ENCODE measurements at regions not wholly inside any gene's neighbourhood (a gene's known extent, or its start where the extent isn't known, plus 50 kb on each side); places are given as distances from the start of the nearest gene placed in this dataset.

DNA sequence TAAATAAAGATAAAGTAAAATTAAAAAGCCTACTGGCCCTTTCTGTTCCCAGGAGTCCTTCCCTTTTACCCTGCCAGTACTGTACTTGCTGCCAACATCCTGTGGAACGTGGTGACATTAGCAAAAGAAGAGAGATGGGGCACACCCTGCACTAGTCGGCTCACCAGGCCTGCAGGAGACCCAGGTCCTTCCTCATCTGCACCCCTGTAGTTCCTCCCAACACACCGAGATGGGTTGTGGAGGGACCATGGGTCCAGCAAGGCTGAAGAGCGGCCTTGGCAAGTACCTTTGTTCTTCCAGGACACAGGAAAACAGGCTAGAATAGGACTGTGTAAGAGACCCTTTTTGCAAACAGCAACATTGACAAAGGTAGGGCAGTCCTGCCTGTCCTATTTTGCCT, 98.7 kb upstream of the TMPRSS2 start:
- no peak for TF ChIP-seq MAX (IDR thresholded peaks at IDR 0.05; ENCODE audit: low read depth, low read length)
- no peak for TF ChIP-seq POLR2A (IDR thresholded peaks at IDR 0.05; ENCODE audit: extremely low read depth, insufficient read length)
- no peak for TF ChIP-seq MYC (IDR thresholded peaks at IDR 0.05; ENCODE audit: low read depth, low read length)
- TF ChIP-seq, protein P1, sequence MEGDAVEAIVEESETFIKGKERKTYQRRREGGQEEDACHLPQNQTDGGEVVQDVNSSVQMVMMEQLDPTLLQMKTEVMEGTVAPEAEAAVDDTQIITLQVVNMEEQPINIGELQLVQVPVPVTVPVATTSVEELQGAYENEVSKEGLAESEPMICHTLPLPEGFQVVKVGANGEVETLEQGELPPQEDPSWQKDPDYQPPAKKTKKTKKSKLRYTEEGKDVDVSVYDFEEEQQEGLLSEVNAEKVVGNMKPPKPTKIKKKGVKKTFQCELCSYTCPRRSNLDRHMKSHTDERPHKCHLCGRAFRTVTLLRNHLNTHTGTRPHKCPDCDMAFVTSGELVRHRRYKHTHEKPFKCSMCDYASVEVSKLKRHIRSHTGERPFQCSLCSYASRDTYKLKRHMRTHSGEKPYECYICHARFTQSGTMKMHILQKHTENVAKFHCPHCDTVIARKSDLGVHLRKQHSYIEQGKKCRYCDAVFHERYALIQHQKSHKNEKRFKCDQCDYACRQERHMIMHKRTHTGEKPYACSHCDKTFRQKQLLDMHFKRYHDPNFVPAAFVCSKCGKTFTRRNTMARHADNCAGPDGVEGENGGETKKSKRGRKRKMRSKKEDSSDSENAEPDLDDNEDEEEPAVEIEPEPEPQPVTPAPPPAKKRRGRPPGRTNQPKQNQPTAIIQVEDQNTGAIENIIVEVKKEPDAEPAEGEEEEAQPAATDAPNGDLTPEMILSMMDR (IDR thresholded peaks at IDR 0.05; ENCODE audit: low read depth, low read length): no peak
- H3K4me3 ChIP-seq (ENCODE audit: low read depth, low read length): no peak overlapping the region
- DNase-seq (ENCODE audit: low read depth): no peak

DNA sequence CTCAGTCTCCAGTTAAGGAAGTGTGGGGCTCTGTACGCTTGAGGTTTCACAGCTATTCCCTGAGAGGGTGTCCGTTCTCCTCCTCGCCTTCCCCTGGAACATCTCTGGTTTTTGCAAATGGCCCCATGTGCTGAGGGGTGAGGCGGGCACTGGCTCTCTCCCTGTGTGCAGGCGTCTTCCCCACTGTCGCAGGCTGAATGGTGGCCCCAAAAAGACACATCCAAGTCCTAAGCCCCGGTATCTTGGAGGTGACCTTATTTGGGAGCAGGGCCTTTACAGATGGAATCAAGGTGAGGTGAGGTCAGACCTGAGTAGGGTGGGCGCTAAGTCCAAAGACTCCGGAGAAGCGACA, 98.0 kb upstream of the TMPRSS2 start:
- no peak overlapping the region for H3K4me3 ChIP-seq (ENCODE audit: low read depth, low read length)
- TF ChIP-seq MAX (IDR thresholded peaks at IDR 0.05; ENCODE audit: low read depth, low read length) (no peak), POLR2A (IDR thresholded peaks at IDR 0.05; ENCODE audit: extremely low read depth, insufficient read length) (no peak), MYC (IDR thresholded peaks at IDR 0.05; ENCODE audit: low read depth, low read length) (no peak)
- TF ChIP-seq, protein P1 (IDR thresholded peaks at IDR 0.05; ENCODE audit: low read depth, low read length): no peak
- DNase-seq (ENCODE audit: low read depth): no peak

- no peak for TF ChIP-seq POLR2A (IDR thresholded peaks at IDR 0.05; ENCODE audit: extremely low read depth, insufficient read length)
- no peak for TF ChIP-seq MAX (IDR thresholded peaks at IDR 0.05; ENCODE audit: low read depth, low read length)
- TF ChIP-seq, protein P1 (IDR thresholded peaks at IDR 0.05; ENCODE audit: low read depth, low read length): no peak
- TF ChIP-seq MYC (IDR thresholded peaks at IDR 0.05; ENCODE audit: low read depth, low read length): no peak
- no peak for DNase-seq (ENCODE audit: low read depth)
- no peak overlapping the region for H3K4me3 ChIP-seq (ENCODE audit: low read depth, low read length)
Observed at GRCh38 chr21:41605178-41605933, 97.4 kb upstream of the TMPRSS2 start.

DNA sequence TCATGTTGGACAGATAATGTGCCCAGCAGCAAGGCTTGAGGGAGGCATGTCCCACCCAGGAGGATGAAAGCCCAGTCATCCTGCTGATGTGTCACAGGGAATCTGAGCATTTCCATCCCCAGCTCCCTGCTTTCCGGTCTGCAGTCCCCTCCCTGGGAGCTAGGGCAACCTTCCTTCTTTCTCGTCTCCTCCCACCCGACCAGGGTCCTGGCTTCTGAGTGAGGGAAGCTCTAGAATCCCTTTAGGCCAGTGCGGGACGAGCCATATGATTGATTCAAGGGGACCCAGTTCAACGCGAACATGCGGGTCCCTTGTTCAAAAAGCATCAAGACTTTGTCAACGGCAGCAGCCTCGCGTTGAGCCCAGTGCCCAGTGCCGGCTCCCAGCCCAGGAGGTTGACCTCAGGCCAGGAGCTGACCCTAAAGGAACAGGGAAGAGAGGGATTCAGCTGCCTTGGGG, 96.7 kb upstream of the TMPRSS2 start:
- DNase-seq (ENCODE audit: low read depth): no peak
- H3K4me3 ChIP-seq (ENCODE audit: low read depth, low read length): no peak overlapping the region
- TF ChIP-seq POLR2A (IDR thresholded peaks at IDR 0.05; ENCODE audit: extremely low read depth, insufficient read length) (no peak), MYC (IDR thresholded peaks at IDR 0.05; ENCODE audit: low read depth, low read length) (no peak), MAX (IDR thresholded peaks at IDR 0.05; ENCODE audit: low read depth, low read length) (no peak)
- TF ChIP-seq, protein P1 (IDR thresholded peaks at IDR 0.05; ENCODE audit: low read depth, low read length): no peak

DNA sequence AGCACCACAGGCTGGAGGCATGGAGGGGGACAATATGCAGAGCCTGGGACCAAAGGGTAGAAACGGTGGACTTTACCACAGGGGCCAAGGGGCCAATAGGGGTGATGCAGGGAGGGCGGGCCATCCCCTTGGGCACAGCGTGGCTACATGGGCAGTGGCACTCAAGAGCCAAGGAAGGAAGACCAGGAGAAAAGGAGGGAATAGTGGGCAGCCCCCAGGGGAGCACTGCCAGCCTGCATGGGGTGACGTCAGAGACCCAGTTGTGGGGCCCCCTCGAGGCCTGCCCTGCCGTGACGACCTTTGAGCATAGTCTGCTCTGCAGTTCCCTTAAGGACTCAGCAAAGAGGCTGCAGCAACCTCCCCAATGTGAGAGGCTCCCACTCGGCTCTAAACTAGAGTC, 95.5 kb upstream of the TMPRSS2 start:
- no peak for DNase-seq (ENCODE audit: low read depth)
- H3K4me3 ChIP-seq (ENCODE audit: low read depth, low read length): no peak overlapping the region
- TF ChIP-seq MYC (IDR thresholded peaks at IDR 0.05; ENCODE audit: low read depth, low read length) (no peak), POLR2A (IDR thresholded peaks at IDR 0.05; ENCODE audit: extremely low read depth, insufficient read length) (no peak), MAX (IDR thresholded peaks at IDR 0.05; ENCODE audit: low read depth, low read length) (no peak)
- TF ChIP-seq, protein P1 (IDR thresholded peaks at IDR 0.05; ENCODE audit: low read depth, low read length): no peak

Measured in NB4 (cell line).